Stimulated activated CD8-positive, alpha-beta memory T cell treated with anti-CD3 and anti-CD28 coated beads, Interleukin-12 subunit alpha, Interleukin-12 subunit beta, amount 100 ng/mL, for 4 hours (primary cell): ENCODE measurements at regions not wholly inside any gene's neighbourhood (a gene's known extent, or its start where the extent isn't known, plus 50 kb on each side); places are given as distances from the start of the nearest gene placed in this dataset.

Experiments used
- DNase-seq: peaks from one replicate; pipeline ENCODE4 v3.0.0-alpha.2; 2020; ENCODE audit warnings: low read depth

GRCh38 chr6:14925699-14926026, 320.2 kb upstream of the JARID2 start:
- no peak for DNase-seq

GRCh38 chr6:14927398-14927797, 318.5 kb upstream of the JARID2 start:
- no peak for DNase-seq

- no peak for DNase-seq
Observed at GRCh38 chr6:14929291-14929690, 316.6 kb upstream of the JARID2 start.

GRCh38 chr6:14930366-14930989, 315.4 kb upstream of the JARID2 start:
- DNase-seq, result no peak

- DNase-seq, result no peak
Observed at GRCh38 chr6:14932485-14933182, 313.2 kb upstream of the JARID2 start.

GRCh38 chr6:14933183-14933544, 312.7 kb upstream of the JARID2 start:
- no peak for DNase-seq

GRCh38 chr6:14934013-14934412, 311.9 kb upstream of the JARID2 start:
- no peak for DNase-seq

GRCh38 chr6:14934844-14935243, 311.0 kb upstream of the JARID2 start:
- DNase-seq, result no peak

- no peak for DNase-seq
Observed at GRCh38 chr6:14936861-14937260, 309.0 kb upstream of the JARID2 start.

- DNase-seq, result no peak
Observed at GRCh38 chr6:14943116-14943515, 302.8 kb upstream of the JARID2 start.

GRCh38 chr6:14944593-14944992, 301.3 kb upstream of the JARID2 start:
- no peak for DNase-seq

- no peak for DNase-seq
Observed at GRCh38 chr6:14945461-14946185, 300.2 kb upstream of the JARID2 start.

- DNase-seq, result no peak
Observed at GRCh38 chr6:14946753-14947152, 299.1 kb upstream of the JARID2 start.

- DNase-seq, result no peak
Observed at GRCh38 chr6:14948586-14949245, 297.2 kb upstream of the JARID2 start.

- no peak for DNase-seq
Observed at GRCh38 chr6:14950103-14950969, 295.5 kb upstream of the JARID2 start.

GRCh38 chr6:14950970-14951276, 294.9 kb upstream of the JARID2 start:
- no peak for DNase-seq

GRCh38 chr6:14951704-14952103, 294.2 kb upstream of the JARID2 start:
- no peak for DNase-seq

- no peak for DNase-seq
Observed at GRCh38 chr6:14953836-14954235, 292.0 kb upstream of the JARID2 start.

GRCh38 chr6:14957355-14958059, 288.4 kb upstream of the JARID2 start:
- DNase-seq, result no peak

- no peak for DNase-seq
Observed at GRCh38 chr6:14959324-14959885, 286.5 kb upstream of the JARID2 start.

- no peak for DNase-seq
Observed at GRCh38 chr6:14964556-14965270, 281.2 kb upstream of the JARID2 start.
